Fibroblast of mammary gland (primary cell): ENCODE measurements at regions not wholly inside any gene's neighbourhood (a gene's known extent, or its start where the extent isn't known, plus 50 kb on each side); places are given as distances from the start of the nearest gene placed in this dataset.

Source experiments
- DNase-seq: peaks from one replicate; pipeline ENCODE4 v3.0.0-alpha.2; 2010; ENCODE audit warnings: low read depth
- H3K4me3 ChIP-seq: 2 replicates; pipeline ENCODE4 v1.5.1; 2011; ENCODE audit warnings: low read depth, mild to moderate bottlenecking, low read length, moderate library complexity; ENCODE audit not compliant: control insufficient read depth
- CTCF ChIP-seq: conservative IDR thresholded peaks from 2 replicates; pipeline ENCODE4 v1.5.1; 2011; ENCODE audit warnings: low read depth, low read length, inconsistent platforms; ENCODE audit not compliant: control insufficient read depth, insufficient read depth

- TF ChIP-seq CTCF = no peak
- DNase-seq = no peak
- H3K4me3 ChIP-seq = no peak overlapping the region
These were observed 1067.4 kb downstream of the CNTNAP5 start for GRCh38 chr2:125092276-125093009.

- no peak for DNase-seq
- no peak for TF ChIP-seq CTCF
- H3K4me3 ChIP-seq = no peak overlapping the region
These were observed 1070.7 kb downstream of the CNTNAP5 start for GRCh38 chr2:125095826-125096225.

- no peak for TF ChIP-seq CTCF
- H3K4me3 ChIP-seq = no peak overlapping the region
- DNase-seq = no peak
These were observed 1081.6 kb downstream of the CNTNAP5 start for GRCh38 chr2:125106710-125107109.

- H3K4me3 ChIP-seq = no peak overlapping the region
- DNase-seq = no peak
- TF ChIP-seq CTCF = no peak
These were observed 1082.4 kb downstream of the CNTNAP5 start for GRCh38 chr2:125107446-125107845.

- no peak overlapping the region for H3K4me3 ChIP-seq
- TF ChIP-seq CTCF = no peak
- DNase-seq = no peak
These were observed 1083.2 kb downstream of the CNTNAP5 start for GRCh38 chr2:125108251-125108650.

GRCh38 chr2:125125902-125126301, 1100.8 kb downstream of the CNTNAP5 start:
- DNase-seq = no peak
- no peak overlapping the region for H3K4me3 ChIP-seq
- no peak for TF ChIP-seq CTCF
